Ishikawa (cell line): ENCODE measurements at regions not wholly inside any gene's neighbourhood (a gene's known extent, or its start where the extent isn't known, plus 50 kb on each side); places are given as distances from the start of the nearest gene placed in this dataset.

ENCODE experiments used
- CEBPB ChIP-seq: IDR thresholded peaks from 2 replicates; pipeline ENCODE4 v1.6.1; 2012
- EP300 ChIP-seq: IDR thresholded peaks from 2 replicates; pipeline ENCODE4 v1.6.1; 2012; ENCODE audit warnings: borderline replicate concordance
- TAF1 ChIP-seq: IDR thresholded peaks from 2 replicates; pipeline ENCODE4 v1.6.1; 2012; ENCODE audit warnings: low read depth, mild to moderate bottlenecking
- TCF12 ChIP-seq: IDR thresholded peaks from 2 replicates; pipeline ENCODE4 v1.6.1; 2012; ENCODE audit warnings: low read depth
- YY1 ChIP-seq: IDR thresholded peaks from 2 replicates; pipeline ENCODE4 v1.6.1; 2012; ENCODE audit warnings: low read depth
- ZBTB7A ChIP-seq: IDR thresholded peaks from 2 replicates; pipeline ENCODE4 v1.6.1; 2012; ENCODE audit warnings: low read depth

DNA sequence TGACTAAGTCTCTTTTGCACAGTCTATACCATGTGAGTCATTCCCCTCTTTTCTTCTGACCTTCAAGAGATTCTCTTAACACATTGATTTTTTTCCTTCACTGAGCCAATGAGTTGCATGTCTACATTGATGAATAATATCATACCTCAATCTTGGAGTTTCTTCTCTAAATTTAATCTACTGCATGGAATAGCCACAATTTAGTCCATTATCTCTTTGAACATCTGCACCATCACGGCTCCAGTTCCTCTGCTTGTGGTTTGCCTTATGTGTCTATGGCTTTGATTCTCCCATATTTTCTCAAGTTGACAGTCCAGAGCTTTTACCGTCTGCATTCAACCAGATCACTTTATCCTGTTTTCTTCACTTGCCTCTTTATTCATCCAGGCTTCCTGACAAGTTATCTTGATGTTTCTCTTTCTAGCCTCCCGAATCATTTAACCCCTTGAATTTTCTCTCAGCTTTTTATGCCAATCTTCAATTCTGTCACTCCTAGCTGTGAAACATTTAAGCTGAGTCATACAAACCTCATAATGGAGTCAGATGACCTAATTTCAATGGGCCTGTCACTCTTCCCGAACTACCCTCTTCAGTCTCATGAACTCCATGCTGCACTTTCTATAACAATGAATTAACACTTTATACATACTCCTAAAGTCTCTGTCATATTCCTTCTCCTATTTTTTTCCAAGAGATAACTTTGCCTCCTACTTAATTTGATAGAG is 222.3 kb downstream of the CPE start:
- TF ChIP-seq EP300 (no peak), TAF1 (no peak), ZBTB7A (no peak), TCF12 (no peak), CEBPB (no peak), YY1 (no peak)
